Esophagus (tissue), 2 donors: ENCODE measurements at regions not wholly inside any gene's neighbourhood (a gene's known extent, or its start where the extent isn't known, plus 50 kb on each side); places are given as distances from the start of the nearest gene placed in this dataset.

Experiments
- H3K27ac ChIP-seq, 2 donors: one replicate each; pipeline ENCODE4 v1.5.1; 2013; ENCODE audit warnings: low read depth in 2 of 2, mild to moderate bottlenecking in 2 of 2, inconsistent platforms in 1 of 2, low read length in 1 of 2, moderate library complexity in 1 of 2
- H3K27me3 ChIP-seq, 2 donors: one replicate each; pipeline ENCODE4 v1.6.1; 2013; ENCODE audit warnings: low read length in 2 of 2, control low read depth in 1 of 2, mild to moderate bottlenecking in 1 of 2; ENCODE audit not compliant: insufficient read depth in 2 of 2, control insufficient read depth in 1 of 2
- H3K36me3 ChIP-seq, 2 donors: one replicate each; pipeline ENCODE4 v1.6.1; 2013; ENCODE audit warnings: low read length in 1 of 2; ENCODE audit not compliant: control insufficient read depth in 2 of 2, insufficient read depth in 2 of 2
- H3K4me1 ChIP-seq, 2 donors: one replicate each; pipeline ENCODE4 v1.6.1; 2013; ENCODE audit warnings: low read length in 1 of 2; ENCODE audit not compliant: control insufficient read depth in 2 of 2, insufficient read depth in 2 of 2
- H3K4me3 ChIP-seq, 2 donors: one replicate each; pipeline ENCODE4 v1.5.1; 2013; ENCODE audit warnings: low read length in 2 of 2, mild to moderate bottlenecking in 2 of 2, low read depth in 1 of 2, moderate library complexity in 1 of 2
- H3K9me3 ChIP-seq, 2 donors: one replicate each; pipeline ENCODE4 v1.6.1; 2013; ENCODE audit warnings: mild to moderate bottlenecking in 2 of 2, low read depth in 1 of 2, low read length in 1 of 2, moderate library complexity in 1 of 2; ENCODE audit not compliant: control insufficient read depth in 2 of 2, insufficient read depth in 1 of 2
- WGBS, 2 donors: extraction: QIAGEN DNeasy Blood & Tissue Kit; methylation state at CpG; one replicate each; pipeline ENCODE4 v1.1.7; 2013; 5-methylcytosine and 5-hydroxymethylcytosine counted together
- donor health status: healthy with polysubstance abuse.
- donor health status: Bipolar disorder and iron deficiency.

DNA sequence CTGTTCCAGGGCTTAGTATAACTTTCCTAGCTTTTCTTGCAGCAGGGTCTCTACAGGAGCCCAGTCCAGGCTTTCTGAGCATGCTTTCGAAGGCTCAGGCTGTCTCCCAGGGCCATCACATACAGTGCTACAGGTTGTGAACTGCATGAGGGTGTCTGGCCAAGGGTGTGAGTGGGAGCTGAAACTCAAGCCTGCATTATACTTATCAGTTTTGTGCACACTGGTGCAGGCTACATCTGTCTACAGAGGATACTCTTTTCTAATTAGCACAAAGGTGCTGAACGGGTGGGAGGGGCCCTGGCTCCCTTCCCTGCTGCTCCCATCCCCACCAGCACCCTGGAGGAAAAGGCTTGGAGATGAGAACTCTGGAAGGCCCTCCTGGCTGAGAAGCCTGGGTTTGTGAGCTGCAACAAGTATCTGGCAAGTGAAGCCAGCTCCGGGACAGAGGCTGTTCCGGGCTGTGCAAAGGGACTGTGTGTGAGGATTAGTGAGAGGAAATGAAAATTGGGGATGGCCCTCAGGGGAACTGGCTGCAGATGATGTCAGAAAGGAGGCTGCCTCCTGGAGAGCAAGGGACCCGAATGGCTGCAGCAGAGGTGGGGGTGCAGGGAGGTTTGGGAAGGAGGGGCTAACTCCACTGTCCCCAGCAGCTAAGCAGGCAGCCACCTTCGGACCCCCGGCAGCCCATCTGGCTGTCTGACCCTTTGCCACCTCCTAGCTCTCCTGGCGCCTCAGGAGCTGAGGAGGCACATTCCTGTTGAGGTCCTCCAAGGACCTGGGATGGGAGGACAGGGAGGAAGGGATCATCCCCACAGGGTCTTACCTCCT lies 68.5 kb downstream of the EFNB1 start:
- Histone ChIP-seq H3K36me3 (no peaks in the 10 kb centered on the region), H3K4me3 (no peak overlapping the region), H3K27me3 (no peaks in the 10 kb centered on the region), H3K9me3 (no peaks in the 10 kb centered on the region), H3K4me1 (peaks cover 0 to 17% of the 10 kb centered on the region in 2 donors), H3K27ac (no peak overlapping the region)
- WGBS, 2 donors: 55 to 77% methylated on average over 8 of the region's 8 CpGs

DNA sequence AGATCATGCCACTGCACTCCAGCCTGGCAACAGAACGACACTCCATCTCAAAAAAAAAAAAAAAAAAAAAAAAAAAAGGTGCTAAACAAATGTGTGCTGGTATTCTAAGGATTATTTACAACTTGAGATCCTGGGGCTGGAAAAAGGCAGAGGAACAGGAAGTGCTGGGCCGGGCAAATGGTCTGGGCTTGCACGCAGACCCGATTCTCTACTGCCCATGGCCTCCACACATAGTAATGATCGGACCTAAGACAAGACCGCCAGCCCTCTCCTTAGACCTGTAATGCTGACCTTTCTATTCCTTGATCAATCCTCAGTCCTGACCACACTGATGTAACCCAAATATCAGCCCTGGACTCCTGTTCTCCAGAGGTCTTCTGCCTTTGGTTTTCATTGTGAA lies 67.8 kb downstream of the EFNB1 start:
- WGBS, 2 donors: 72 to 73% methylated on average over 6 of the region's 6 CpGs
- no peaks in the 10 kb centered on the region for H3K27me3 ChIP-seq
- H3K4me3 ChIP-seq: no peak overlapping the region
- H3K27ac ChIP-seq: no peak overlapping the region
- H3K36me3 ChIP-seq: no peaks in the 10 kb centered on the region
- H3K9me3 ChIP-seq: no peaks in the 10 kb centered on the region
- peaks cover 0 to 17% of the 10 kb centered on the region in 2 donors for H3K4me1 ChIP-seq

GRCh38 chrX:68895778-68896177 lies 67.0 kb downstream of the EFNB1 start:
- Histone ChIP-seq H3K4me1 (peaks cover 0 to 17% of the 10 kb centered on the region in 2 donors), H3K36me3 (no peaks in the 10 kb centered on the region), H3K27me3 (no peaks in the 10 kb centered on the region), H3K4me3 (no peak overlapping the region), H3K9me3 (no peaks in the 10 kb centered on the region), H3K27ac (peak overlapping the region; percentile 82 to 86)
- 48 to 50% methylated on average over 5 of the region's 5 CpGs for WGBS, 2 donors

GRCh38 chrX:68895341-68895755 lies 66.5 kb downstream of the EFNB1 start:
- WGBS, 2 donors: 14 to 36% methylated on average over 4 of the region's 4 CpGs
- H3K4me1 ChIP-seq: peaks cover 0 to 17% of the 10 kb centered on the region in 2 donors
- H3K4me3 ChIP-seq: no peak overlapping the region
- no peaks in the 10 kb centered on the region for H3K9me3 ChIP-seq
- H3K27ac ChIP-seq: peak overlapping the region; percentile 82 to 86
- no peaks in the 10 kb centered on the region for H3K27me3 ChIP-seq
- no peaks in the 10 kb centered on the region for H3K36me3 ChIP-seq

GRCh38 chrX:68894513-68895340 lies 65.9 kb downstream of the EFNB1 start:
- H3K27me3 ChIP-seq: no peaks in the 10 kb centered on the region
- H3K27ac ChIP-seq: peak overlapping the region; percentile 82 to 86
- peaks cover 0 to 17% of the 10 kb centered on the region in 2 donors for H3K4me1 ChIP-seq
- WGBS, 2 donors: 7 to 29% methylated on average over 40 to 49 of the region's 49 CpGs
- H3K9me3 ChIP-seq: no peaks in the 10 kb centered on the region
- H3K36me3 ChIP-seq: no peaks in the 10 kb centered on the region
- no peak overlapping the region for H3K4me3 ChIP-seq

- H3K27ac ChIP-seq: peak overlapping the region; percentile 82 to 86
- 37 to 60% methylated on average over 7 to 8 of the region's 8 CpGs for WGBS, 2 donors
Observed at GRCh38 chrX:68894142-68894512, 65.3 kb downstream of the EFNB1 start.

DNA sequence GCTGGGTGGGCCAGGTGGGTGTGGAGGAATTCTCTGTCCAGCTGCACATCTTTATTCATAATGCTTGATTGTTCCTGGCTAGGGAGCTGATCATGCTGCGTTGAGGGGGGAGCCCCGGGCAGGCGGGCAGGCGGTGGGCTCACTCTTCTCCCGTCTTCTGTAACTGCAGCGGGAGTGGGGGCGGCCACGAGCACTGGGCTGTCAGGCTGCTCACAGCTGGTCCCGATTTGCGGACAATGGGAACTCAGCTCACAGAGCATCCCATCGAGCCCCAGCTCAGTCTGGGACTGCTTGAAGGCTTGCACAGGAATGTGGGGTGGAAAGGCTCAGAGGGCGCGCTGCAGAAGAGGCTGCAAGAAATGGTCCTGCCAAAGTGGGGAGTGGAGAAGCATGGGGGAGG lies 63.8 kb downstream of the EFNB1 start:
- Histone ChIP-seq H3K9me3 (no peaks in the 10 kb centered on the region), H3K4me1 (peaks cover 0 to 17% of the 10 kb centered on the region in 2 donors), H3K4me3 (no peak overlapping the region), H3K27ac (no peak overlapping the region), H3K36me3 (no peaks in the 10 kb centered on the region), H3K27me3 (no peaks in the 10 kb centered on the region)
- 84 to 86% methylated on average over 13 of the region's 13 CpGs for WGBS, 2 donors

More at GRCh38 chrX:68894142-68894512, 65.3 kb downstream of the EFNB1 start:
- peaks cover 0 to 17% of the 10 kb centered on the region in 2 donors for H3K4me1 ChIP-seq
- no peaks in the 10 kb centered on the region for H3K36me3 ChIP-seq
- H3K27me3 ChIP-seq: no peaks in the 10 kb centered on the region
- no peaks in the 10 kb centered on the region for H3K9me3 ChIP-seq
- no peak overlapping the region for H3K4me3 ChIP-seq

GRCh38 chrX:68892134-68892533 lies 63.3 kb downstream of the EFNB1 start:
- 92 to 96% methylated on average over 2 of the region's 2 CpGs for WGBS, 2 donors
- no peaks in the 10 kb centered on the region for H3K27me3 ChIP-seq
- H3K4me3 ChIP-seq: no peak overlapping the region
- H3K27ac ChIP-seq: no peak overlapping the region
- no peaks in the 10 kb centered on the region for H3K36me3 ChIP-seq
- no peaks in the 10 kb centered on the region for H3K9me3 ChIP-seq
- peaks cover 0 to 17% of the 10 kb centered on the region in 2 donors for H3K4me1 ChIP-seq
